ENCODE measurements at regions not wholly inside any gene's neighbourhood (a gene's known extent, or its start where the extent isn't known, plus 50 kb on each side); places are given as distances from the start of the nearest gene placed in this dataset.

DNA sequence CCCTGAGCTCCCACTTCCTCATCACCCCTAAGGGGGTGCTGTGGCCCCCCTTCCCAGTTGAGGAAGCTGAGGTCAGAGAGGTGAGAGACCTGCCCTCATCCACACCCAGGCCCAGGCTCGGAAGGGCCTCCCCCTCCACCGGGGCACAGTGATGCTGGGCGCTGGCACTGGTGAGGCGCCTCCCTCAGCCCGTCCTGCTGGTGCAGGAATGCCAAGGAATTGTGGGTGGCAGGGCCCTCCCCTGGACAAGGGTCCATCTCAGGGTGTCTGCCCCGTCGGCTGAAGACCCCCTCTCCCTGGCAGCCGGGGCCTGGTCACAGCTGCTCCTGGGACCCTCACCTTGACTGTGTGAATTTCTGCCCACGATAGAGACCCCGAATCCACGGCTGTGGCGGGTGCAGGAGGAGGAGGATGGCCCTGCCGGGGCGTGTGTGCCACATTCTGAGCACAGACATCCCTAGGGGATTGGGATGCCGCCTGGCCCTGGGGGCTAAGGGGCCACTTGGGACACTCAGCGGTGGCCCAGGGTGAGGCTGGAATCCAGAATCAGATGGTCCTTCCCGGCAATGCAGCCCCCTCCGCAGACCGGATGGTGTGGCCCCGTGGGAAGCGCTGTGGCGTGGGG is 70.2 kb upstream of the GATA5 start:
- DNase-seq (ENCODE audit: low spot score), result no peak

GRCh38 chr20:62546606-62547005 is 70.8 kb upstream of the GATA5 start:
- no peak for DNase-seq (ENCODE audit: low spot score)

DNA sequence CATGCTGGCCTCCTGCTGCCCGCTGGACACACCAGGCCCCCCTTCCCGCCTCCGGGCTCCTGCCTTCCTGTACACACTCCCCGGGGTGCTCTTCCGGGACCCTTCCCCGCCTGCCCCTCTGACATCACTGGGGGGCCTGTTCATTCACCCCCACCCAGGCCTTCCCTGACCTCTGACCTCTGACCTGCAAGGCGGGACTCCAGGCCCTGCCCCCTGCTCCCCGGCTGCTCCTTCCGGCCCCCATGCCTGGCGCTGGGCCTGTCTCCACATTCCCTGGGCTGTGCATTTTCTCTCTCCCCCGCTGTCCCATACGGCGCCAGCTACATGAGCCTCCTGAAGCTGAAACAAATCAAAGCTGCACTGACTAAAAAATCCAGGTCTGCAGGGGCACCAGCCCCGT is 71.6 kb upstream of the GATA5 start:
- DNase-seq (ENCODE audit: low spot score), result no peak

DNA sequence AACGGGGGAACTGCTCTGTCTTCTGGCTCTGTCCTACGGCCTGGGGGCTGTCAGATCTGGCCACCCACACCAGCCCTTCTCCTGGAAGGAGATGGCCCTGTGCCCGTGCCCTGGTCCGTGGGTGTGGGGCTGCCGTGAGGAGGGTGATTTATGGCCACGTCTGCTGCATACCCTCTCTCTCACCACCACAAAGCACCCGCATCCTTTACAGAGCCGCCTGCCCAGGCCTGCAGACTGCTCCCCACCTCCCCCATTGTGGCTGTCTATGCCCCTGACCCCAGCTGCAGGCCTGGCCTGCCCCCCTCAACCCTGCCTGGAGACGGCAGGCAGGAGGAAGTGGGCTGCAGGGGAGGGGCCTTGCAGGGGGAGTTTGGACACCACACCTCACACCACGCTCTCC is 72.7 kb upstream of the GATA5 start:
- DNase-seq (ENCODE audit: low spot score), result no peak

- no peak for DNase-seq (ENCODE audit: low spot score)
Measured at GRCh38 chr20:62549029-62549428, 73.2 kb upstream of the GATA5 start.

DNA sequence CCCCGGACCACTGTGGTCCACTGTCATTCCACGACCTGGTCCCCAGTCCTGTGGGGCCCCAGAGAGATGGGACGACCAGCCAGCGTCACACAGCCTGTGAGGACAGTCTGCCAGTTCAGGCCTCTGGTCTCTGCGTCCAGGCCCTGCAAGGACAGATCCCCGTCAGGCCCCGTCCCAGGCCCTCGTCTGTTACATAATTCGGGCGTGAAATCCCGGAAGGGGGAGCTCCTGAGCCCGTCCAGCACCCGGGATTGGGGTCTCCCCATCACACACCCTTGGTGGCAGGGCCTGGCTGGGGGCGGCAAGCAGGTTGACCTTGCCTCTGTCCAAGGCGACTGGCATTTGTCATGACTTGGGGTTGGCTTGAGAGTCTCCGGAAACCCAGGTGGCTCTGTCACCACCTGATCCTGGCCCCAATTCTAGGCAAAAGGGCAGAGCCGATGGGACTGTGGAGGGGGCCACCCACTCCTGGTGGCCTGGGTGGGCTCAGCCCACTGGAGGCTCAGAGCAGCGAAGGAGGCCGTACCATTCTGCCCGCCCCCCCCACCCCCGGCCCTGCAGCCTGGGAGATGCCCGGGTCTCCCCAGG is 73.8 kb upstream of the GATA5 start:
- no peak for DNase-seq (ENCODE audit: low spot score)

- DNase-seq (ENCODE audit: low spot score), result no peak
Measured at GRCh38 chr20:62550087-62550632, 74.4 kb upstream of the GATA5 start.

- no peak for DNase-seq (ENCODE audit: low spot score)
Measured at GRCh38 chr20:62551407-62552323, 75.9 kb upstream of the GATA5 start.

- no peak for DNase-seq (ENCODE audit: low spot score)
Measured at GRCh38 chr20:62552613-62553012, 76.8 kb upstream of the GATA5 start.

- DNase-seq (ENCODE audit: low spot score), result no peak
Measured at GRCh38 chr20:62553136-62553837, 77.5 kb upstream of the GATA5 start.

DNA sequence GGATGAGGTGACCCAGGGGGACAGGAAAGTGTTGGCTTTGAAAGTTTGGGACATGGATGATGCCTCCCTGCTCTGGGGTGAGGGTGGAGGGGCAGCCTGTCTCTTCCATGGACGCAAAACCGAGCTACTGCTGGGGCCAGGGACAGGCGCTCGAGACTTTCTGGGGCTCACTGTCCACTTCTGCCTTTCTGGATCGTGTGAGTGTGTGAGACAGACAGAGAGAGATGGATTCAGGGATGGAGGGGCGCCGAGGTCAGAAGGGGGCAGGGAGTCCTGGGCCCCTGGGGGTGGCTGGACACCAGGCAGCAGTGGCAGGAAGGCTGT is 78.0 kb upstream of the GATA5 start:
- no peak for DNase-seq (ENCODE audit: low spot score)

GRCh38 chr20:62554214-62554897 is 78.6 kb upstream of the GATA5 start:
- no peak for DNase-seq (ENCODE audit: low spot score)

GRCh38 chr20:62554898-62555641 is 79.3 kb upstream of the GATA5 start:
- DNase-seq (ENCODE audit: low spot score), result no peak

GRCh38 chr20:62555642-62556420 is 80.0 kb upstream of the GATA5 start:
- DNase-seq (ENCODE audit: low spot score), result no peak

DNA sequence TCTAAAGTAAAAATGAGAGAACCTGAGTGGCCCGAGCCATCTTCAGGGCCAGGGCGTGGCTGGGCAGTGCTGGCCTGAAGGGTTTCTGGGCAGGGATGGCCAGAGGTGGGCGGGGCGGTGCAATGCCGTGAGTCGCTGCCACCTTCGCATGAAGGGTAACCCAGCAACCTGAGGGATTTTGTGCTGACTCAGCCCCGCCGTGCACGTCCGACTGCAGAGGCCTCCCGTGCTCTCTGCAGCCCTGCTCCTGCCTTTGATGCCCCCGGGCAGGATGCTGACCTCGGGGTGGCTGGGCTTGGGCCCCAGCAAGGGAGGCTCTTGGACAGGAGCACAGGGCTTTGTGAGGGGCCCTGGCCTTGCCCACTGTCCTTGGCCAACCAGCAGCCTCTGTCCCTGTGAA is 81.7 kb upstream of the GATA5 start:
- DNase-seq (ENCODE audit: low spot score), result no peak

- DNase-seq (ENCODE audit: low spot score), result no peak
Measured at GRCh38 chr20:62557999-62558408, 82.2 kb upstream of the GATA5 start.

DNA sequence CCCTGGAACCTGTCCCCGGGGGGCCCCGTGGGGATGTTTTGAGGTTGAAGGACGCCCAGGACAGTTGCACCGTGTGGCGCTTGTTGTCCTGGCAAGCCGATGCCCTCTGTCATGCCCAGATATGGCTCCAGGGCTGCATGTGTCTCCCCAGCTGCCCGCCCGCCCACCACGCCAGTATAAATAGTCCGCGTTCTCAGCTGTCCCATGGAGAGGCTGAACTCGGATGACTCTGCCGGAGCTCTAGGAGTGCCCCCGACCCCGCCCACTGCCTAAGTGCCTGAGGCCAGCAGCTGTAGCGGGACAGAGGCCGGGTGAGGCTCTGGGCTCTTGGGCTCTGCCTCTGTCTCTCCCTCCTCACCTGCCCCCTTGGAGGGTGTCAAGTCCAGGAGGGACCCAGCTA is 83.0 kb upstream of the GATA5 start:
- DNase-seq (ENCODE audit: low spot score), result no peak

GRCh38 chr20:62560162-62560561 is 82.1 kb upstream of the SLCO4A1 start:
- DNase-seq (ENCODE audit: low spot score), result no peak

- DNase-seq (ENCODE audit: low spot score), result no peak
Measured at GRCh38 chr20:62561182-62561581, 81.1 kb upstream of the SLCO4A1 start.

DNA sequence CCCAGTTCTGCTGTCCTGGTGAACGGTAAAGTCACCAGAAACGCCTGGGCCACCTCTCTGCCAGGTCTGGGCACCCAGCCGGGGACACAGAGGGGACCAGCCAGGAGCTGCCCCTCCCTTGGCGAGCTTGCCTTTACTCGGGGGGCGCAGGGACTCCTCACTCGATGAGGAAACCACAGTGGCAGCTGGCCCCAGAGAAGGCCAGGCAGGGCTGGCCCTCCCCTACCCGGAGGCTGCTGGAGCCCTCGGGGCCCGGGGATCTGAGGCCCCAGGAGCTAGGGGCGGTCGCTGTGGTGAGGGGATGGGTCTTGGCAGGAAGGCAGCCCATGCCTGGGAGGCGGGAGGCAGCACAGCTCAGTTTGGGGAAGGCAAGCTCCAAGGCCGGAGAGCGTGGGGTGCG is 80.4 kb upstream of the SLCO4A1 start:
- DNase-seq (ENCODE audit: low spot score), result no peak
